HG03025 (cell line): ENCODE measurements at regions not wholly inside any gene's neighbourhood (a gene's known extent, or its start where the extent isn't known, plus 50 kb on each side); places are given as distances from the start of the nearest gene placed in this dataset.
"Not testable (repeated sequence)": the region's sequence is repeated elsewhere in the genome, so short reads cannot be mapped to it uniquely, and the experiment has no call there.

ENCODE experiments used
- ATAC-seq: cut with Tn5 transposase; IDR thresholded peaks from one replicate; pipeline ENCODE4 v1.9.1; 2021; ENCODE audit warnings: mild to moderate bottlenecking, moderate library complexity; ENCODE audit not compliant: unreplicated experiment, low FRiP score

- no peak for ATAC-seq
Observed at GRCh38 chr9:10806868-10807267, 194.1 kb upstream of the PTPRD start.

GRCh38 chr9:10818206-10818605 lies 205.4 kb upstream of the PTPRD start:
- no peak for ATAC-seq

GRCh38 chr9:10835791-10836463 lies 223.1 kb upstream of the PTPRD start:
- ATAC-seq = no peak

- ATAC-seq = no peak
Observed at GRCh38 chr9:10843151-10843550, 230.3 kb upstream of the PTPRD start.

- no peak for ATAC-seq
Observed at GRCh38 chr9:10855847-10856246, 243.0 kb upstream of the PTPRD start.

- no peak for ATAC-seq
Observed at GRCh38 chr9:10858817-10859216, 246.0 kb upstream of the PTPRD start.

- no peak for ATAC-seq
Observed at GRCh38 chr9:10863476-10863875, 250.7 kb upstream of the PTPRD start.

GRCh38 chr9:10867194-10867593 lies 254.4 kb upstream of the PTPRD start:
- no peak for ATAC-seq

- no peak for ATAC-seq
Observed at GRCh38 chr9:10869687-10870086, 256.9 kb upstream of the PTPRD start.

GRCh38 chr9:10873999-10874398 lies 261.2 kb upstream of the PTPRD start:
- ATAC-seq = no peak

GRCh38 chr9:10875752-10876151 lies 262.9 kb upstream of the PTPRD start:
- no peak for ATAC-seq

GRCh38 chr9:10876333-10876732 lies 263.5 kb upstream of the PTPRD start:
- no peak for ATAC-seq

GRCh38 chr9:10890266-10890665 lies 277.5 kb upstream of the PTPRD start:
- ATAC-seq = not testable (repeated sequence)

- no peak for ATAC-seq
Observed at GRCh38 chr9:10899509-10899908, 286.7 kb upstream of the PTPRD start.

GRCh38 chr9:10903969-10904368 lies 291.2 kb upstream of the PTPRD start:
- no peak for ATAC-seq

- ATAC-seq = no peak
Observed at GRCh38 chr9:10910779-10911178, 298.0 kb upstream of the PTPRD start.

- ATAC-seq = no peak
Observed at GRCh38 chr9:10911373-10911772, 298.6 kb upstream of the PTPRD start.

GRCh38 chr9:10917001-10917400 lies 304.2 kb upstream of the PTPRD start:
- no peak for ATAC-seq

- no peak for ATAC-seq
Observed at GRCh38 chr9:10921671-10922070, 308.9 kb upstream of the PTPRD start.

GRCh38 chr9:10925896-10926295 lies 313.1 kb upstream of the PTPRD start:
- no peak for ATAC-seq

- no peak for ATAC-seq
Observed at GRCh38 chr9:10928372-10928771, 315.6 kb upstream of the PTPRD start.

GRCh38 chr9:10930081-10930480 lies 317.3 kb upstream of the PTPRD start:
- ATAC-seq = no peak
